ENCODE measurements at regions not wholly inside any gene's neighbourhood (a gene's known extent, or its start where the extent isn't known, plus 50 kb on each side); places are given as distances from the start of the nearest gene placed in this dataset.

DNA sequence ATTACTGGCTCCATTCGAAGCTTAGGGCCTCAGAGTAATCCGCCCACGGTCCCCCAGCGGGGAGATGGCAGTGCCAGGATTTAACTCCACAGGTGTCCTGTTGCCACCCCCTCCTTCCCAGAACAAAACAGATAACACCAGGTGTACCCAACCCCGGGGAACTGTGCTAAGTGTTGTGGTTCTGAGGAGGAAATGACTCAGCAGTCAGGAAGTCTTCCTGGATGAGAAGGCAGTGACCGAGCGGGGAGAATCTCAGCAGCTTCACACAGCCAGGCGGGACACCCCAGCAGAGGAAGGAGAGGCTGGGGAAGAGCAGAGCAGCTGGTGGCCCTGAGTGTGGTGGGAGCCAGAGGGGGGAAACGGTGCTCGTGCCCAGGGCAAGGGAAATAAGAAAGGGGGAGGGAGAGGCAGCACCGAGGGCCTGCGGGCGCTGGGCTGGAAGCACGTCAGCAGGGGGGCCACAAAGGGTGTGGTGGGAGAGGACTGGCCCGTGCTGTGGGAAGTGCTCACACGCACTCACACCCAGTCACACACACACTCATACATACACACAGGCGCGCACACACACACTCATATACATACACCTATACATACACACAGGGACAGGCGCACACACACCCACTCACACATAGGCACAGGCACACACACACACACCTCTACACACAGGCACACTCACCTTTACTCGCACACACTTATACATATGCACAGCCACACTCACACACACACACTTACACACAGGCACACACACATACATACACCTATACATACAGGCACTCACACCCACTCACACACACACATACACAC is 59.8 kb upstream of the CHST15 start:
- TF ChIP-seq, protein P1, sequence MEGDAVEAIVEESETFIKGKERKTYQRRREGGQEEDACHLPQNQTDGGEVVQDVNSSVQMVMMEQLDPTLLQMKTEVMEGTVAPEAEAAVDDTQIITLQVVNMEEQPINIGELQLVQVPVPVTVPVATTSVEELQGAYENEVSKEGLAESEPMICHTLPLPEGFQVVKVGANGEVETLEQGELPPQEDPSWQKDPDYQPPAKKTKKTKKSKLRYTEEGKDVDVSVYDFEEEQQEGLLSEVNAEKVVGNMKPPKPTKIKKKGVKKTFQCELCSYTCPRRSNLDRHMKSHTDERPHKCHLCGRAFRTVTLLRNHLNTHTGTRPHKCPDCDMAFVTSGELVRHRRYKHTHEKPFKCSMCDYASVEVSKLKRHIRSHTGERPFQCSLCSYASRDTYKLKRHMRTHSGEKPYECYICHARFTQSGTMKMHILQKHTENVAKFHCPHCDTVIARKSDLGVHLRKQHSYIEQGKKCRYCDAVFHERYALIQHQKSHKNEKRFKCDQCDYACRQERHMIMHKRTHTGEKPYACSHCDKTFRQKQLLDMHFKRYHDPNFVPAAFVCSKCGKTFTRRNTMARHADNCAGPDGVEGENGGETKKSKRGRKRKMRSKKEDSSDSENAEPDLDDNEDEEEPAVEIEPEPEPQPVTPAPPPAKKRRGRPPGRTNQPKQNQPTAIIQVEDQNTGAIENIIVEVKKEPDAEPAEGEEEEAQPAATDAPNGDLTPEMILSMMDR (tag by site-specific recombination; IDR thresholded peaks at IDR 0.05) = no peak
- TF ChIP-seq YY1 (tag by site-specific recombination; IDR thresholded peaks at IDR 0.05) = no peak
- TF ChIP-seq ZNF140 (tag by site-specific recombination; IDR thresholded peaks at IDR 0.05) = no peak

Measured in HEK293 (cell line).